H9 (cell line): ENCODE measurements at regions not wholly inside any gene's neighbourhood (a gene's known extent, or its start where the extent isn't known, plus 50 kb on each side); places are given as distances from the start of the nearest gene placed in this dataset.

ENCODE experiments used
- DNase-seq: peaks from one replicate; pipeline ENCODE4 v3.0.0-alpha.2; 2017
- H2AFZ ChIP-seq: one replicate; pipeline ENCODE4 v1.6.1; 2013; ENCODE audit warnings: mild to moderate bottlenecking, low read length, control low read depth, moderate library complexity
- H2AK5ac ChIP-seq: 2 replicates; pipeline ENCODE4 v1.6.1; 2013; ENCODE audit warnings: low read length, control low read depth, mixed read lengths; ENCODE audit not compliant: insufficient read length
- H2BK120ac ChIP-seq: one replicate; pipeline ENCODE4 v1.6.1; 2013; ENCODE audit warnings: low read depth, mild to moderate bottlenecking, low read length, control low read depth, inconsistent platforms; ENCODE audit not compliant: poor library complexity, severe bottlenecking
- H2BK12ac ChIP-seq: 2 replicates; pipeline ENCODE4 v1.6.1; 2013; ENCODE audit warnings: low read length, control low read depth, mixed read lengths, low read depth; ENCODE audit not compliant: insufficient read length
- H2BK15ac ChIP-seq: 2 replicates; pipeline ENCODE4 v1.6.1; 2013; ENCODE audit warnings: low read depth, low read length, control low read depth
- H2BK20ac ChIP-seq: one replicate; pipeline ENCODE4 v1.6.1; 2013; ENCODE audit warnings: low read depth, mild to moderate bottlenecking, low read length, control low read depth, inconsistent platforms; ENCODE audit not compliant: poor library complexity, severe bottlenecking
- H2BK5ac ChIP-seq: 2 replicates; pipeline ENCODE4 v1.6.1; 2013; ENCODE audit warnings: low read length, control low read depth, mixed read lengths; ENCODE audit not compliant: insufficient read length
- H3K14ac ChIP-seq: 2 replicates; pipeline ENCODE4 v1.6.1; 2013; ENCODE audit warnings: low read length, control low read depth; ENCODE audit not compliant: insufficient read depth
- H3K18ac ChIP-seq: 2 replicates; pipeline ENCODE4 v1.6.1; 2013; ENCODE audit warnings: low read depth, mild to moderate bottlenecking, mixed read lengths, low read length, control low read depth; ENCODE audit not compliant: insufficient read length
- H3K23ac ChIP-seq: 2 replicates; pipeline ENCODE4 v1.6.1; 2013; ENCODE audit warnings: low read length, control low read depth, mixed read lengths, low read depth; ENCODE audit not compliant: insufficient read length
- H3K23me2 ChIP-seq: 2 replicates; pipeline ENCODE4 v1.6.1; 2013; ENCODE audit warnings: low read depth, mild to moderate bottlenecking, mixed read lengths, low read length, control low read depth; ENCODE audit not compliant: insufficient read length, poor library complexity, severe bottlenecking
- H3K27ac ChIP-seq: 2 replicates; pipeline ENCODE4 v1.5.1; 2013; ENCODE audit warnings: low read length, control low read depth, mixed read lengths, low read depth; ENCODE audit not compliant: insufficient read length
- H3K27me3 ChIP-seq: 2 replicates; pipeline ENCODE4 v1.6.1; 2013; ENCODE audit warnings: low read length, control low read depth, inconsistent platforms; ENCODE audit not compliant: insufficient read depth
- H3K4ac ChIP-seq: 2 replicates; pipeline ENCODE4 v1.6.1; 2013; ENCODE audit warnings: low read depth, mild to moderate bottlenecking, control low read depth, inconsistent platforms, low read length, moderate library complexity
- H3K4me1 ChIP-seq: 2 replicates; pipeline ENCODE4 v1.6.1; 2013; ENCODE audit warnings: low read length, control low read depth, inconsistent platforms; ENCODE audit not compliant: insufficient read depth
- H3K4me2 ChIP-seq: 2 replicates; pipeline ENCODE4 v1.6.1; 2013; ENCODE audit warnings: low read length, control low read depth, mixed read lengths; ENCODE audit not compliant: insufficient read length, insufficient read depth
- H3K56ac ChIP-seq: 2 replicates; pipeline ENCODE4 v1.6.1; 2013; ENCODE audit warnings: low read depth, mild to moderate bottlenecking, mixed read lengths, low read length, control low read depth; ENCODE audit not compliant: insufficient read length
- H3K79me1 ChIP-seq: 2 replicates; pipeline ENCODE4 v1.6.1; 2013; ENCODE audit warnings: low read depth, mild to moderate bottlenecking, moderate library complexity, low read length, control low read depth, inconsistent platforms; ENCODE audit not compliant: insufficient read depth, poor library complexity, severe bottlenecking
- H3K79me2 ChIP-seq: 2 replicates; pipeline ENCODE4 v1.6.1; 2013; ENCODE audit warnings: low read length, control low read depth, inconsistent platforms; ENCODE audit not compliant: insufficient read depth
- H3K9ac ChIP-seq: 2 replicates; pipeline ENCODE4 v1.6.1; 2013; ENCODE audit warnings: low read length, control low read depth, mixed read lengths; ENCODE audit not compliant: insufficient read length; ENCODE audit errors: extremely low read depth
- H3K9me3 ChIP-seq: one replicate; pipeline ENCODE4 v1.6.1; 2013; ENCODE audit warnings: low read depth, low read length, inconsistent platforms; ENCODE audit not compliant: control insufficient read depth
- H3T11ph ChIP-seq: one replicate; pipeline ENCODE4 v1.6.1; 2013; ENCODE audit warnings: mild to moderate bottlenecking, low read length, control low read depth, inconsistent platforms
- H4K20me1 ChIP-seq: one replicate; pipeline ENCODE4 v1.6.1; 2013; ENCODE audit not compliant: control insufficient read depth, insufficient read length, insufficient read depth
- H4K5ac ChIP-seq: 2 replicates; pipeline ENCODE4 v1.6.1; 2013; ENCODE audit warnings: low read depth, mild to moderate bottlenecking, mixed read lengths, low read length, control low read depth; ENCODE audit not compliant: insufficient read length
- H4K8ac ChIP-seq: replicated peaks from 2 replicates; pipeline ENCODE4 v1.6.1; 2013; ENCODE audit warnings: low read length, control low read depth, mixed read lengths, low read depth; ENCODE audit not compliant: insufficient read length
- H4K91ac ChIP-seq: 2 replicates; pipeline ENCODE4 v1.6.1; 2013; ENCODE audit warnings: low read depth, mild to moderate bottlenecking, moderate library complexity, mixed read lengths, low read length, control low read depth; ENCODE audit not compliant: insufficient read length
- H3K27ac Mint-ChIP-seq, 3 experiments: 2 replicates in 2 of 3; 3 replicates in 1 of 3; pipeline ENCODE4 v1.8.0; 2020 to 2021; ENCODE audit warnings: mixed read lengths in 3 of 3, mild to moderate bottlenecking in 1 of 3, moderate library complexity in 1 of 3
- H3K27me3 Mint-ChIP-seq: 2 replicates; pipeline ENCODE4 v1.8.0; 2021; ENCODE audit warnings: low read depth, mild to moderate bottlenecking, moderate library complexity, mixed read lengths
- H3K36me3 Mint-ChIP-seq, 3 experiments: 2 replicates in 2 of 3; 3 replicates in 1 of 3; pipeline ENCODE4 v1.8.0; 2020 to 2021; ENCODE audit warnings: low read depth in 3 of 3, mixed read lengths in 3 of 3; ENCODE audit not compliant: insufficient read depth in 1 of 3
- H3K4me1 Mint-ChIP-seq, 2 experiments: 2 replicates each; pipeline ENCODE4 v1.8.0; 2020; ENCODE audit warnings: mixed read lengths in 2 of 2
- H3K4me3 Mint-ChIP-seq, 2 experiments: 2 replicates in 1 of 2; 3 replicates in 1 of 2; pipeline ENCODE4 v1.8.0; 2020 to 2021; ENCODE audit warnings: mild to moderate bottlenecking in 2 of 2, mixed read lengths in 2 of 2, moderate library complexity in 1 of 2
- H3K9me3 Mint-ChIP-seq, 2 experiments: 2 replicates in 1 of 2; 3 replicates in 1 of 2; pipeline ENCODE4 v1.8.0; 2020; ENCODE audit warnings: mild to moderate bottlenecking in 2 of 2, mixed read lengths in 2 of 2, moderate library complexity in 1 of 2
- WGBS: extraction: QIAGEN DNeasy Blood & Tissue Kit; methylation state at CpG from one replicate; pipeline ENCODE4 v1.1.7; 2013; ENCODE audit warnings: missing lambda C conversion rate, low lambda C conversion rate, mixed read lengths; ENCODE audit not compliant: insufficient read length; ENCODE audit errors: extremely low coverage; 5-methylcytosine and 5-hydroxymethylcytosine counted together
- TF ChIP-seq, protein P1 (sequence below): fragments of 200-600 bp; sonication (generic); conservative IDR thresholded peaks from 3 replicates; pipeline ENCODE4 v1.8.0; 2021; ENCODE audit warnings: antibody characterized with exemption, mild to moderate bottlenecking

- Histone ChIP-seq H3K79me2 (no peaks in the 10 kb centered on the region), H3K14ac (no peak overlapping the region), H3K9ac (no peak overlapping the region), H3K79me1 (no peaks in the 10 kb centered on the region), H2BK15ac (no peak overlapping the region), H2BK5ac (no peak overlapping the region), H2BK20ac (no peak overlapping the region), H3T11ph (no peak overlapping the region), H3K23me2 (no peaks in the 10 kb centered on the region), H2AK5ac (no peak overlapping the region), H3K56ac (no peak overlapping the region), H4K20me1 (no peaks in the 10 kb centered on the region), H2BK12ac (no peak overlapping the region), H3K23ac (no peak overlapping the region), H2AFZ (no peak overlapping the region), H4K8ac (no peak overlapping the region), H3K18ac (no peak overlapping the region), H3K4me1 (no peaks in the 10 kb centered on the region), H3K4ac (no peak overlapping the region), H3K27me3 (no peaks in the 10 kb centered on the region), H3K9me3 (no peaks in the 10 kb centered on the region), H3K27ac (no peak overlapping the region), H4K91ac (no peak overlapping the region), H4K5ac (no peak overlapping the region), H2BK120ac (no peak overlapping the region), H3K4me2 (no peak overlapping the region)
- peaks cover 0 to 2% of the 10 kb centered on the region in 2 experiments; a peak in 1 of 5 replicates for H3K9me3 Mint-ChIP-seq
- peaks cover 0 to 5% (median 0%) of the 10 kb centered on the region in 3 experiments; a peak in 2 of 7 replicates for H3K36me3 Mint-ChIP-seq
- TF ChIP-seq, protein P1, sequence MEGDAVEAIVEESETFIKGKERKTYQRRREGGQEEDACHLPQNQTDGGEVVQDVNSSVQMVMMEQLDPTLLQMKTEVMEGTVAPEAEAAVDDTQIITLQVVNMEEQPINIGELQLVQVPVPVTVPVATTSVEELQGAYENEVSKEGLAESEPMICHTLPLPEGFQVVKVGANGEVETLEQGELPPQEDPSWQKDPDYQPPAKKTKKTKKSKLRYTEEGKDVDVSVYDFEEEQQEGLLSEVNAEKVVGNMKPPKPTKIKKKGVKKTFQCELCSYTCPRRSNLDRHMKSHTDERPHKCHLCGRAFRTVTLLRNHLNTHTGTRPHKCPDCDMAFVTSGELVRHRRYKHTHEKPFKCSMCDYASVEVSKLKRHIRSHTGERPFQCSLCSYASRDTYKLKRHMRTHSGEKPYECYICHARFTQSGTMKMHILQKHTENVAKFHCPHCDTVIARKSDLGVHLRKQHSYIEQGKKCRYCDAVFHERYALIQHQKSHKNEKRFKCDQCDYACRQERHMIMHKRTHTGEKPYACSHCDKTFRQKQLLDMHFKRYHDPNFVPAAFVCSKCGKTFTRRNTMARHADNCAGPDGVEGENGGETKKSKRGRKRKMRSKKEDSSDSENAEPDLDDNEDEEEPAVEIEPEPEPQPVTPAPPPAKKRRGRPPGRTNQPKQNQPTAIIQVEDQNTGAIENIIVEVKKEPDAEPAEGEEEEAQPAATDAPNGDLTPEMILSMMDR = no peak
- WGBS = no CpG with 5 or more reads among the region's 3 CpGs
- peaks cover 29 to 45% of the 10 kb centered on the region in 2 experiments for H3K4me1 Mint-ChIP-seq
- no peak overlapping the region for H3K27ac Mint-ChIP-seq
- DNase-seq = no peak
- H3K27me3 Mint-ChIP-seq = no peaks in the 10 kb centered on the region
- no peak overlapping the region for H3K4me3 Mint-ChIP-seq
These were observed 571.9 kb downstream of the METTL4 start for GRCh38 chr18:1999387-1999786.
